NAMALWA (cell line): ENCODE measurements at regions not wholly inside any gene's neighbourhood (a gene's known extent, or its start where the extent isn't known, plus 50 kb on each side); places are given as distances from the start of the nearest gene placed in this dataset.

Experiments
- DNase-seq: peaks from one replicate; pipeline ENCODE4 v3.0.0-alpha.2; 2015; ENCODE audit warnings: low spot score

DNA sequence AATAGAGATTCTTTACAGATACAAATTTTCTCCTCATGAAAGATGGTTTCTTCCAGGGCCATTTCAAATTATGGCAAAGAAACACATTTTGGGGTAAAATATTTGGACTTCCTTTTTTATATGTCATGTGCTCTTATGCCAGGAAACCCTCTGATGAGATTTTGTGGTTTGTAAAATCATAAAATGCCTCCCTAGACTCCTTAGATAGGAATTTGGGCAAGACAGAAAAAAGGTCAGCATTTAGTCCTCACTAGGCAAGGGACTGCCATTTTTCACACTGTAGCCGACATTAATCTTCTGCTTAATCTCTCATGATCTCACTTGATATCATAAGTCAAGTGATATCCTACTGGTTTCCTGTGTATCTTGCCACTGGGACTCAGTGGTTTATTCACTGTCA is 286.4 kb downstream of the ARHGAP12 start:
- no peak for DNase-seq

- no peak for DNase-seq
Observed at GRCh38 chr10:31635415-31636065, 293.1 kb downstream of the ARHGAP12 start.

DNA sequence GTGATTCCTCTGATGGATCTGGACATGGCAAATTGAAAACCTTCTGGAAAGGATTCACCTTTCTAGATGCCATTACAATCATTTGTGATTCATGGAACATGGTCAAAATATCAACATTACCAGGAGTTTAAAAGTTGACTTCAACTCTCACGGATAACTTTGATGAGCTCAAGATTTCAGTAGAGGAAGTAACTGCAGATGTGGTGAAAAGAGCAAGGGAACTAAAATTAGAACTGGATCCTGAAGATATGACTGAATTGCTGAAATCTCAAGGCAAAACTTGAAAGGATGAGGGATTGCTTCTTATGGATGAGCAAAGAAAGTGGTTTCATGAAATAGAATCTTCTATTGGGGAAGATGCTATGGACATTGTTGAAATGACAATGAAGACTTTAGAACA is 293.6 kb downstream of the ARHGAP12 start:
- no peak for DNase-seq

DNA sequence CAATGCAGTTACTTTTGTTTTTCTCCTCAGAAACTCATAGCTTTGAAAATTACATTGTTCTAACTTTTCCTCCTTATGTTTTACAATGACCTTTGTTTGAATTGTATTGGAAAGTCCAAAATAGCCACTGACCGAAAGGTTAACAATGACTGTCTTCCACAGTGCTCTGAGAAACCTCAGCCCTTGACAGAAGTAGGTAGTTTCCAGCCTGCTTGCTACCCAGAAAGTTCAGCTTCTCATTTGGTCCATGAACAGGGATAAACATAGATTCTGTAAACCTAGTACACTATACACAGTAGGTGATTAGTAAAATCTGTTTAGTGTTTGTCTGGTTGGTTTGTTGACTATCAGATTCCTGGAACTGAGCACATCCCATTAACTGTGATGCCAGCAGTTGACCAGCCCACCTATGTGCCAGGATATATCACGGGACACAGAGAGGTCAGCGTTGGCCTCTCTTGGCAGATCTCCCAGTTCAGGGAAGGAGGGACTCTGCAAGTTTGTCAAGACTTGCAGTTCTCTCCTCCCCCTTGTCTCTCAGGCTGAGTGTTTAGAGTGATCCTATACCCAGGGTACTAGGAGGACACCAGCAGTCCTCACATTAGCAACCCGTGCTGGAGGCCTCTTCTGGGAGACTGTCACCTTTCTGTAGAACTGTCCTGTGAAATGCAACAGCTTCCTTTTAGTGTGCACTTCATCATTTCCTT is 297.6 kb downstream of the ARHGAP12 start:
- no peak for DNase-seq

- DNase-seq = no peak
Observed at GRCh38 chr10:31625566-31625965, 303.1 kb downstream of the ARHGAP12 start.

DNA sequence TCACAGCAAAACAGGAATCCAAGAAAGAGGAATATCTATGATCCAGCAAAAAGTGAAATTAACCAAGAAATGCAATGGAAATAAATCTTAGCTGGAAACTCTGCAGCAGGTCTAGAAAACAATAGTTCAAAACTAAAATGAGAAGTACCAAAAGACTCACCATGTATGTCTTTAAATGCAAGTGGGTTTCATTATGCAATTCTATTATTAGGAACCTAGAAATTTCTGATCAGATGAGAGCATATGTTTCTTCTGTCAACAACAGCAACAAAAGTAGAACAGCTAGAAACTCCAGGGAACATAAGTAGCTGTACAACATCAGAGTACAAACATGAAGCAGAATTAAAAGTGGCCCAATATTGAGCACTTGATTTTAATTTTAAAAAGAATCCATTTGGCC is 304.0 kb downstream of the ARHGAP12 start:
- no peak for DNase-seq

DNA sequence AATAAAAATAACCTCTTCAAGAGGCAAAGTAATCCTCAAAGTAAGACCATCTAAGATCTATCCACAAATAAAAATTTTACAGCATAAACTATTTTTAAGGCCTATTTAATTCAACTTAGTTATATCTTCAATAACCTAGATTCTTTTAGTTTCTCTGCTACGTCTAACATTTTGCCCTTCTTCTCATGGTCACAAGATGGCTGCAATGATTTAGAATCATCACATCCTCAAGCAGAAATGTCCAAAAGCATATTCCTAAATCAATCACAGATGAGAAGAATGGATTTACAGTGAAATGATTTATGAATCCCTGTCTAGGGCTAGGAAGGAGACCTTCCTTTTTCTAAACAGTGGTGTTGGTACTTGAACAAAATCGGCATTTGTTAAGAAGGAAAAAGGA is 304.7 kb downstream of the ARHGAP12 start:
- no peak for DNase-seq

DNA sequence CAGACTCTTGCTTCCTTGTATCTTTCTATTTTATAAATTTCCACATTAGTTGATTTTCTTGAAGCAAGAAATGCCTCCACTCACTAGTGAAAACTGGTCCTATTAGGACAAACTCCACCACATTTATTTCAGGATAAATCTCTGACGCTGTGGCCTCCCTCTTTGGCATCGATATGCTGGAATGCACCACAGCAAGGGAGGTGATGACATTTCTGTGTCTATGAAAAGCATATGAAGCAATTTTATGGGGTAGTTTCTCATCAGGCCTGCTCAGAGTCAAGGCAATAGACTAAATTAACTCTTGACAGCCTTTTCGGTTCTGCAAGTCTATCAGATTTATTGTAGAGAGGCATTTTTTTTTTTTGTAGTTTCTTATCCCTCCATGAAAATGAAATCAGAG is 304.4 kb downstream of the ZEB1 start:
- no peak for DNase-seq

DNA sequence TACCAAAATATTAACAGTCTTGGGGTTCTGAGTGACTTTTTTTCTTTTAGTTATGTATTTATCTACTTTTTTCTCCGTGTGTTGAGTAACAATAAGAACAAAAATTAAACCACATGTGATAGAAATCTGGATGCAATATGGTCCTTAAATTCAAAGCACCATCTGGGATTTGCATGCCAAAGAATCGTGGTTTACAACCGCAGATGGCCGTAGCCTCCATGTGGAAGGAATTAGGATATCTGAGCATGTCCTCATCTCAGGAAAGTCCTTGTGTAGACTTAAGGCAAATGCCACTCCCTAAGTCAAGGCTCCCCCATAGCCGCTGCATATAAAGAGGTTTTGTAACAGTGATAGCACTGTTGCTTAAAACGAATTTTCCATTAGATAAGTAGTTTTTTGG is 304.0 kb downstream of the ZEB1 start:
- DNase-seq = no peak

DNA sequence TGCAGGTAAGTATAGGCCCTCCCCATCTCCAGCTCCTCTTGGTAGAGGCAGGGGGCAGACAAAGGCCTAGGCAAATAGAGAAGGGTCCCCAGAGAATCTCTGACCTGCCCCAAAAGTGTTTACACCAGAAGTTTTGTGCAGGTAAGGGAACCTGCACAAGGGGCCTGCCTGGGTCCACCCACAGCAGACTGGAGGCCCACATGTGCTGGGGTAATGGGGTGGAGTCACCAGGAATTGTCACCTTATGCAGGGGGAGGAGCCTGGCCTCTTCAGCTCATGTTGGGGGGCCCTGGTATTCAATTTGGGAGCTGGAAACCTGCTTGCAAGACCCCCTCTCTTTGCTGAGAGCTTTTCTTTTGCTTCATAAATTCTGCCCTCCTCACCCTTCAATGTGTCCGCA is 302.7 kb downstream of the ZEB1 start:
- no peak for DNase-seq

DNA sequence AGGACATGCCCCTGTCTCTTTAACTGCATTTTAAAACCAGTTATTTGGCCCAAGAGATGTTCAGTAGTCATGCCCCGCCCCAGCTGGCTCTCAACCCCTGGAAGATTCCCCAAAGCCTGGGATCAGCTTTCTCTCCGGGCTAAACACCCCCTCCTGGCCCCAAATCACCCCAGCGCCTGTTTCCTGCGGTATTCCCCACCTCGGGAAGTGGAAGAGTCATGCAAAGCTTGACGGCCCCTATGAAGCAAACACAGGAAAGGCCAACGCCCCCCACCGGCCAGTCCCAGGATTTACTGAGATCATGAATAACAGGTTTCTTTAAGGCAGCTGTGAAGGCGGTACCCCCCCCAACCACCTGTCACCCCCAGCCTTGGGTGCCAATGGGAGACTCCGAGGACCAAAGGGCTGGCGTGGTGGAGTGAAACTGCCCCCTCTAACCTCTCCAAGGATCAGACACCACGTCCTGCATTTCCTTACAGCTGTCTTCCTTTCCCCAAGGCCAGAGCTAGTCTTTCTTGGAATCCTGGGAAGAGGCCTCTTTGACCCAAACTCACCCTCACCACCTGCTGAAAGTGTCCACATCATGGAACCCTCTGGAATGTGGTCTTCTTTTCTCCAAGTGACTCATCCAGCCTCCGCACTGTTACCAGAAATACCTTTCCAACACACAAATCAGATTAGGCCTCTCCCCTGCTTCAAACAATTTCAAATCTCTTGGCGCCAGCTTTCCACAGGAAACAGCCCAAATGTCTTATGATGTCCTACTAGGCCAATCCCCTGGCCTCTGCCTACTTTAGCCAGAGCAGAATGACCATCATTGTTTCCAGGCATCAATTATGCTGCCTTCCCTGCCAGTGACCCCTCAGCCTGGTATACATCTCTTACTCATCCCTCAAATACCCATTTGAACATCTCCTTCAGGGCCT is 301.5 kb downstream of the ZEB1 start:
- no peak for DNase-seq

DNA sequence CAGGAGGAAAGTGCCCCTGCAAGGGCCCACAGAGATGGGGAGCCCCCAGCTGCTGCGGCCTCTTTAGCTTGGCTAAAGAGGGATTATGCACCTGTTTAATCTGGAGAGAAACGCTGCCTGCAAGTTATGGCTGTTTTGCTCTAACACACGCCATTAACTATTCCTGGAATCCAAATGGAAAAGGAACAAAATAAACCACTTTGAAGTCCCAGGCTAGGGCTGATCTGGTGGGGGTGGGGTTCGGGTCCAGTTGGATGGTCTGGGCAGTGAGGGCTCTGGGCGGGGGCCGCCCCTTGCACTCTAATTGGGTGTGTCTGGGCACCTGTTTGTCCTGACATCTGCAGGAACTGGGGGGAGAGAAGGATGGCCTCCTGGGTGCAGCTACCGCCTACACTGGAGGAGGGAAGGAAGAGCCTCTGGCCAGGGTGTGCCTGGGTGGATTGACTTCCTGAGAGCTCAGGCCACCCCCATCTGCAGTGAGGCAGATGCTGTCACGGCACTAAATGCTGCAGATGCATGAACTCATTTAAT is 300.6 kb downstream of the ZEB1 start:
- no peak for DNase-seq

DNA sequence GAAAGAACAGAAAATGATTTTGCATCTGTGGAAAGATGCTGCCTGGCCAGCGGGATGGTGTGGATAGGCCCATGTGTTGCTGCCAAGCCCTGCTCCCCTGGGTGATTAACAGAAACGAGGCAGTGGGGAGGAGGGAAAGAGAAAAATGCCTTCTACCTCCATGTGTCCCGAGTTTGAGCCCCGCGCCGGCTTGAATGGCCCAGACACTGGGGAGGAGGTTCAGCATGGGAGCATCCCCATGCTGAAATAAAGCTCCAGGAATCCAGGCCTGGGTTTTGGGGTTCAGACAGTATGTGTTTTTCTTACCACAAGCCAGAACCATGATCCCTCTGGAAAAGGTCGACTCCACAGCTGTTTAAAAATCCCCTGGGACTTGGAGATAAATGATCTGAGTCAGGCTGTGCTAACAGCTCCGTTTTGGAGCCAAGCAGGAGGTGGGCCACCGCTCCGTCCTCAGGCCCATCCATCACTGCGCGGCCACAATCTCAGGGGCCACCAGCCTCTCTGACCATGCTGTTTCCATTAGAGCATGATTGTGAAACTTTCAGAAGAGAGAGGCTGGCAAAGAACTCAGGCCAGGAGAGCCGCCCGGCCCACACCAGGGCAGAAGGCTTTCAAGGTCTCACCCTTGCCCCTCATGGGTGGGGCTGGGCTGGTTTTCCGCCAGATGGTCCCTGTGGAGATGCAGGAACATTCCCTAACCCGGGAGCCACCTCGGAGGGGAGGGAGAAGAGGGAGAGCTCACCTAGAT is 299.7 kb downstream of the ZEB1 start:
- DNase-seq = no peak

GRCh38 chr10:31617757-31618156 is 298.7 kb downstream of the ZEB1 start:
- no peak for DNase-seq

DNA sequence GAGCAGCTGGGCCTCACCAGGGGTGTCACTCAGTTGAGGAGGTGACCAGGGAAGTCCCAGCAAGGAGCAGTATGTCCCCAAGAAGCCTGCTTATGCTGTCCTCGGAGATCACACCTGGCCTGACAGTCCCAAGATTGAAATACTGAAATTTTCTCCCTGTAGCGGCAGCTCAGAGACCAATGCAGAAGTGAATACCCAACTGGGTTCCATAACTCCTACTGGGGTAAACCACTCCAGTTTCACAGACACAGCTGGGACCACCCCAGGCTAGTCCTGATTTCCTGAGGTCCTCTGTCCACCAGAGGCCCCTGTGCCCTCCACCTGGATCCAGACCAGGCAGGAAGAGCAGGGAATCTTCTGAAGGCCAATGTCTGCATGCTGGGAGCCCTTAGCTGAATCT is 298.1 kb downstream of the ZEB1 start:
- DNase-seq = no peak

- DNase-seq = no peak
Observed at GRCh38 chr10:31615129-31615528, 296.1 kb downstream of the ZEB1 start.

GRCh38 chr10:31614611-31615010 is 295.6 kb downstream of the ZEB1 start:
- no peak for DNase-seq

- no peak for DNase-seq
Observed at GRCh38 chr10:31612082-31612481, 293.1 kb downstream of the ZEB1 start.

GRCh38 chr10:31611161-31611560 is 292.1 kb downstream of the ZEB1 start:
- DNase-seq = no peak

- no peak for DNase-seq
Observed at GRCh38 chr10:31607481-31607880, 288.5 kb downstream of the ZEB1 start.

GRCh38 chr10:31606841-31607240 is 287.8 kb downstream of the ZEB1 start:
- DNase-seq = no peak
